ENCODE measurements at regions not wholly inside any gene's neighbourhood (a gene's known extent, or its start where the extent isn't known, plus 50 kb on each side); places are given as distances from the start of the nearest gene placed in this dataset.
"Not testable (repeated sequence)": the region's sequence is repeated elsewhere in the genome, so short reads cannot be mapped to it uniquely, and the experiment has no call there.

DNA sequence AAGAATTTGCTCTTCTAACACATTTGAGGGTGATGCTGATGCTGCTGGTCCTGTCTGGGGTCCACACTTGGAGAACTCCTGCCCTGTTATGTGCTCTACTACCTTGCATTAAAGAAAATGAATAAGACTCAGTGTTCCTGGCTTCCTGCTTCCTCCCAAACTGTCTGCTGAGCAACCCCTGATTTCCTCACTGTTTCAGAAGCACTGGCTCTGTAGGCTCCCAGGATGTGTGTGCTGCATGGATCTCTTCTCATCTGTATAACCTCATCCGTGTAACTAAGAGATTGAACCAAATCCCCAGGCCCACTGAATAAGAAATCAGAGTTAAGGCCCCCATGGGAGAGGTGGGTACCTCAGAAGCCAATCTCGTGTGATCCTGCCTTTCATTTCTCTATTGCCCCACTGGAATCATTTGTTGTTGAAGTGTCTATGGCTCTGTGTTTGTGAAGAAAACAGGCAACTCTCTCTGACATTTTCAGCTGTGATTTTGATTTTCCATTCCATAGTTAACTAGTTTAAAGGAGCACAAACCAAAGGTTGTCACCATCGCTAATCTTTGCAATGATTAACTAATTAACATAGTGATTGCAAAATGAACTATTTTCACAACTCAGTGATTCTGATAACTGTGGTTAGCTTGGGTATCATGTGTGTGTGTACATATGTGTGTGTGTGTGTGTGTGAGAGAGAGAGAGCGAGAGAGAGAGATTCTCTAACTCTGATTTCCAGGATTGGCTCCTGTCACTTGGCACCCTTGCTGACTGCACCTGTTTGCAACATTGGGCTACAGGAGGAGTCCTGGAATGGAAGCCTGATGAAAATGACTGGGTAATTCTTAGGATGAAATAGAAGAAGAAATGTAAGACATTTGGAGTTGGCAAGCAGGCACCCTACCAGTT lies 196.2 kb downstream of the SLC38A4 start:
- no peak for FAIRE-seq
- DNase-seq (ENCODE audit: insufficient read length, low spot score) = no peak

- DNase-seq (ENCODE audit: insufficient read length, low spot score) = no peak
- FAIRE-seq = no peak
Observed at GRCh38 chr12:46628176-46628575, 197.6 kb downstream of the SLC38A4 start.

GRCh38 chr12:46627686-46628085 lies 198.1 kb downstream of the SLC38A4 start:
- FAIRE-seq = no peak
- no peak for DNase-seq (ENCODE audit: insufficient read length, low spot score)

DNA sequence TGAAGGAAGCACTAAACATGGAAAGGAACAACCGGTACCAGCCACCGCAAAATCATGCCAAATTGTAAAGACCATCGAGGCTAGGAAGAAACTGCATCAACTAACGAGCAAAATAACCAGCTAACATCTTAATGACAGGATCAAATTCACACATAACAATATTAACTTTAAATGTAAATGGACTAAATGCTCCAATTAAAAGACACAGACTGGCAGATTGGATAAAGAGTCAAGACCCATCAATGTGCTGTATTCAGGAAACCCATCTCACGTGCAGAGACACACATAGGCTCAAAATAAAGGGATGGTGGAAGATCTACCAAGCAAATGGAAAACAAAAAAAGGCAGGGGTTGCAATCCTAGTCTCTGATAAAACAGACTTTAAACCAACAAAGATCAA lies 206.3 kb downstream of the SLC38A4 start:
- not testable (repeated sequence) for FAIRE-seq; DNase-seq (ENCODE audit: insufficient read length, low spot score)

GRCh38 chr12:46617737-46618136 lies 208.1 kb downstream of the SLC38A4 start:
- not testable (repeated sequence) for FAIRE-seq; DNase-seq (ENCODE audit: insufficient read length, low spot score)

GRCh38 chr12:46617167-46617566 lies 208.6 kb downstream of the SLC38A4 start:
- no peak for DNase-seq (ENCODE audit: insufficient read length, low spot score)
- FAIRE-seq = no peak

DNA sequence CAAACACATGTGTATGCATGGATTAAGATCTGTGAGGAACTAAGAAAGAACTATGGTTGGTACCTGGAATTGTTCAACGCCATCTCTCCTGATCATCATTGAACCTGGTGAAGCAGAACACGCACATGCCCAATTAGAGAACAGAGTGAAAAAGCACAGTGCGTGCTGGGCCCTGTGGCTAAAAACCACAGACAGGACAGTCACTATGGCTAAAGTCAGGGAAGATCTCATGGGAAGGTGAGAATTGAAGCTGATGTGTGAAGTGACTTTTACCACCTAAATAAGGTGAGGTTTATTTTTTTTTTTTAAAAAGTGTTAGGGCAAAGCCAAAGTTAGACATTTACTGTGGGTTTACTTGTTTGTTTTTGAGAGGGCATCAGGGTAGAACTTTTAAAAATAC lies 215.0 kb downstream of the SLC38A4 start:
- FAIRE-seq (no peak), DNase-seq (ENCODE audit: insufficient read length, low spot score) (no peak)

- DNase-seq (ENCODE audit: insufficient read length, low spot score) (no peak), FAIRE-seq (no peak)
Observed at GRCh38 chr12:46609674-46610073, 216.1 kb downstream of the SLC38A4 start.

DNA sequence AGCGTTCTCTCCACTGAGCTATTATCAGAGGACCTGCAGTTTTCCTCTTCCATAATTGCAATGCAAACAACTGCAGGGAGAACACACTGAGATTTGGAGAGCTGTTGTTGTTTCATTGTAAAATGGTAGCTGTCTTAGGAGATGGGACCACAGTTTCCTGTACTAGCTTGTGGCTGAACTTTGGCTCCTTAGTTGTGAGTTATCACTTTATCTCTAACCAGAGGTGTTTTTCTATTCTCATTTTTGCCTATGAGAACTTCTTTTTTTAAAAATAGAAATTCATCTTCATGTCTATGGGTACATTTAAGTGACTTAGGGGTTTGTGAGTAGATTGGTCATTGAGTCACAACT lies 216.5 kb downstream of the SLC38A4 start:
- peak; percentile 71 for FAIRE-seq

GRCh38 chr12:46608431-46609272 lies 217.1 kb downstream of the SLC38A4 start:
- FAIRE-seq = no peak
- no peak for DNase-seq (ENCODE audit: insufficient read length, low spot score)

More for the DNA sequence above, 216.5 kb downstream of the SLC38A4 start:
- peak; percentile 6 for DNase-seq (ENCODE audit: insufficient read length, low spot score)

- DNase-seq (ENCODE audit: insufficient read length, low spot score) = no peak
- no peak for FAIRE-seq
Observed at GRCh38 chr12:46604684-46605083, 221.1 kb downstream of the SLC38A4 start.

DNA sequence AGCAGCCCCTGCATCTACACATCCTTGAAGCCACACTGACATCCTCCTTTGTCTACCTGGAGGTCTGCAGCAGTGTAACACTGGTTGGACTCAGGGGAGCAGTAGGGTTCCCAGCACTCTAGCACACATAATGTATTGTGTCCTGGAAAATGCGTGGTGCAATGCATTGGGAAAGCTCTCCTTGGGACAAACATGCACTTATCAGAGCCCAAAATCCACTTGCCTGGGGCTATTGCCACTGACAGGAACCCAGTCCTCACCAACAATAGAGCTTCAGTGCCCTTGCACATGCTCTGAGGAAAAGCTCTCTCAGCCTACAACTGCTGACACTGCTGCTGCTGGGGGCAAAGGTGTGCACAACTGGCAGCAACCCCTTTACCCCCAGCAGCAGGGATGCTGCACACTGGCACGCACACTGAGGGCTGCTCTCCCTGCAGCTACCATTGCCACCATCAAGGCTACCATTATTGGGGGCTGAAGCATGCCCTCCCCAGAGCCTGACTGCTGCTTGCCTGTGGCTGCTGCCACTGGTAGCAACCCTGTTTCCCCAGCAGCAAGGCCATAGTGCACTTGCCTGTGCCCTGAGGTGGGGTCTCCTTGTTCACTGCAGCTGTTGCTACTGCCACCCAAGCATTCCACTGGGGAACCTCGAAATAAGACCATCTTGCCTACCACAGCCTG lies 221.9 kb downstream of the SLC38A4 start:
- DNase-seq (ENCODE audit: insufficient read length, low spot score) (no peak), FAIRE-seq (no peak)

DNA sequence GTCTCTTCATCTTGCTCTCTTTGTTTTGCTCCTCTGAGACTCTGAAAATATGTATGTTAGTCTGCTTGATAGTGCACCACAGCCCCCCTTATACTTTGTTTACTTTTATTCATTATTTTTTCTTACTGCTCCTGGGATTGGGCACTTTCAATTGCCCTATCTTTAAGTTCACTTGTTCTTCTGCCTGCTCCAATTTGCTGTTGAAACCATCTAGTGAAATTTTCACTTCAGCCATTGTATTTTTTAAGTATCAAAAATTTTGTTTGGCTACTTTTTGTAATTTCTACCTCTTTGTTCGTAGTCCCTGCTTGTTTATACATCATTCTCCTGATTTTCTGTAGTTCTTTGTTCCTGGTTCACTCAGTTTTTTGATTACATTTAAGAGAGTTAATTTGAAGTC lies 223.3 kb downstream of the SLC38A4 start:
- FAIRE-seq (no peak), DNase-seq (ENCODE audit: insufficient read length, low spot score) (no peak)

- FAIRE-seq (no peak), DNase-seq (ENCODE audit: insufficient read length, low spot score) (no peak)
Observed at GRCh38 chr12:46590991-46591703, 218.6 kb upstream of the SLC38A2 start.

DNA sequence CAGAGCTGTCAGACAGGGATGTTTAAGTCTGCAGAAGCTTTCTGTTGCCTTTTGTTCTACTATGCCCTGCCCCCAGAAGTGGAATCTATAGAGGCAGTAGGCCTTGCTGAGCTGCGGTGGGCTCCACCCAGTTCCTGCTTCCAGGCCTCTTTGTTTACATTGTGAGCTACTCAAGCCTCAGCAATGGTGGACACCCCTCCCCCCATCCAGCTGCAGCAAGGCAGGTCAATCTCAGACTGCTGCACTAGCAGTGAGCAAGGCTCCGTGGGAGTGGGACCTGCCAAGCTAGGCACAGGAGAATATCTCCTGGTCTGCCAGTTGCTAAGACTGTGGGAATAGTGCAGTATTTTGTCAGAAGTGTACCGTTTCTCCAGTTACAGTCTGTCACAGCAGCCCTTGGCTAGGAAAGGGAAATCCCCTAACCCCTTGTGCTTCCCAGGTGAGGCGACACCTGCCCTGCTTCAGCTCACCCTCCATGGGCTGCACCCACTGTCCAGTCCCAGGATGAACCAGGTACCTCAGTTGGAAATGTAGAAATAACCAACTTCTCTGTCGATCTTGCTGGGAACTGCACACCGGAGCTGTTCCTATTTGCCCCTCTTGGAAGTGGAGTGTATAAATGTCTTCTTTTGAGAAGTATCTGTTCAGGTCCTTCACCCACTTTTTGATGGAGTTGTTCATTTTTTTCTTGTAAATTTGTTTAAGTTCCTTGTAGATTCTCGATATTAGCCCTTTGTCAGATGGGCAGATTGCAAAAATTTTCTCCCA lies 213.5 kb upstream of the SLC38A2 start:
- FAIRE-seq (no peak), DNase-seq (ENCODE audit: insufficient read length, low spot score) (no peak)

DNA sequence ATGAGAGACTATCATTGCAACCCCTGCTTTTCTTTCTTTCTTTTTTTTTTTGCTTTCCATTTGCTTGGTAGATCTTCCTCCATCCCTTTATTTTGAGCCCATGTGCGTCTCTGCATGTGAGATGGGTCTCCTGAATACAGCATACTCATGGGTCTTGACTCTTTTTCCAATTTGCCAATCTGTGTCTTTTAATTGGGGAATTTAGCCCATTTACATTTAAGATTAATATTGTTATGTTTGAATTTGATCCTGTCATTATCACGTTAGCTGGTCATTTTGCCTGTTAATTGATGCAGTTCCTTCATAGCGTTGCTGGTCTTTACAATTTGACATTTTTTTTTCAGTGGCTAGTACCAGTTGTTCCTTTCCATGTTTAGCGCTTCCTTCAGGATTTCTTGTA lies 211.5 kb upstream of the SLC38A2 start:
- FAIRE-seq; DNase-seq (ENCODE audit: insufficient read length, low spot score): not testable (repeated sequence)

DNA sequence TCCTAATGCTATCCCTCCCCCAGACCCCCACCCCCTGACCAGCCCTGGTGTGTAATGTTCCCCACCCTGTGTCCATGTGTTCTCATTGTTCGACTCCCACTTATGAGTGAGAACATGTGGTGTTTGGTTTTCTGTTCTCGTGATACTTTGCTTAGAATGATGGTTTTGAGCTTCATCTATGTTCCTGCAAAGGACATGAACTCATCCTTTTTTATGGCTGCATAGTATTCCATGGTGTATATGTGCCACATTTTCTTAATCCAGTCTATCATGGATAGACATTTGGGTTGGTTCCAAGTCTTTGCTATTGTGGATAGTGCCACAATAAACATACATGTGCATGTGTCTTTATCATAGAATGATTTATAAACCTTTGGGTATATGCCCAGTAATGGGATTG lies 209.4 kb upstream of the SLC38A2 start:
- not testable (repeated sequence) for DNase-seq (ENCODE audit: insufficient read length, low spot score); FAIRE-seq

DNA sequence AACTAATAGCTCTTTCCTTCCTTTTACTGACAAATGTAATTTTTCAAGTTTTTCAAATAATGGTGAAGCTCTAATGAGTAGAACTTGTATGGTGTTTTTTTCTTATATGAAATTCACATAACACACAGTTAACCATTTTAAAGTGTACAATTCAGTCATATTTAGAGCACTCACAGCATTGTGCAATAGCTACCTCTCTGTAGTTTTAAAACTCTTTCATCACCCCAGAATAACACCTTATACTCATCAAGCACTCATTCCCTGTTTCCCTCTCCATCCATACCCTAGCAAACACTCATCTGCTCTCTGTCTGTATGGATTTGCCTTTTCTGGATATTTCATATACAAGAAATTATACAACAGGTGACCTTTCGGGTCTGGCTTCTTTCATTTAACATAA lies 207.9 kb upstream of the SLC38A2 start:
- DNase-seq (ENCODE audit: insufficient read length, low spot score) = no peak
- no peak for FAIRE-seq

- no peak for DNase-seq (ENCODE audit: insufficient read length, low spot score)
- FAIRE-seq = no peak
Observed at GRCh38 chr12:46579474-46579873, 206.9 kb upstream of the SLC38A2 start.
